Stomach (tissue), 8 donors: ENCODE measurements at regions not wholly inside any gene's neighbourhood (a gene's known extent, or its start where the extent isn't known, plus 50 kb on each side); places are given as distances from the start of the nearest gene placed in this dataset.

Experiments
- DNase-seq, 2 donors: peaks; one replicate each; pipeline versions ENCODE4 v3.0.0 to v3.0.0-alpha.2; 2013 to 2019
- H3K27ac ChIP-seq, 5 donors: fragments of 200-600 bp in 4 of 5; sonication (generic) in 4 of 5; one replicate each; pipeline ENCODE4 v1.5.1; 2013 to 2019; ENCODE audit warnings: mild to moderate bottlenecking in 1 of 5, moderate library complexity in 1 of 5
- H3K27me3 ChIP-seq, 3 donors: fragments of 200-600 bp; sonication (generic); one replicate each; pipeline ENCODE4 v1.5.1; 2017 to 2019; ENCODE audit warnings: mixed run types in 1 of 3
- H3K36me3 ChIP-seq, 4 donors: fragments of 200-600 bp; sonication (generic); 1 replicate in 3 of 4; 2 replicates in 1 of 4; pipeline ENCODE4 v1.5.1; 2016 to 2019
- H3K4me1 ChIP-seq, 4 donors: fragments of 200-600 bp; sonication (generic); one replicate each; pipeline ENCODE4 v1.5.1; 2016 to 2019
- H3K4me3 ChIP-seq, 4 donors: fragments of 200-600 bp; sonication (generic) in 3 of 4; one replicate each; pipeline ENCODE4 v1.5.1; 2016 to 2019; ENCODE audit warnings: mild to moderate bottlenecking in 1 of 4
- H3K9me3 ChIP-seq, 4 donors: fragments of 200-600 bp; sonication (generic); one replicate each; pipeline ENCODE4 v1.5.1; 2016 to 2019
- EP300 ChIP-seq: sonication (generic); formaldehyde crosslinking; IDR thresholded peaks from one replicate; pipeline ENCODE4 v1.6.1; 2017; ENCODE audit warnings: antibody characterized with exemption
- POLR2A ChIP-seq, 4 donors: fragments of 450-650 bp; IDR thresholded peaks; one replicate each; pipeline ENCODE4 v1.6.1; 2016; ENCODE audit warnings: antibody characterized with exemption in 4 of 4, control low read depth in 2 of 4, mild to moderate bottlenecking in 1 of 4, moderate library complexity in 1 of 4
- POLR2AphosphoS5 ChIP-seq, 3 donors: sonication (generic); formaldehyde crosslinking; IDR thresholded peaks; one replicate each; pipeline ENCODE4 v1.6.1; 2016; ENCODE audit warnings: antibody characterized with exemption in 3 of 3
- WGBS, 5 donors: extraction: QIAGEN DNeasy Blood & Tissue Kit in 3 of 5; methylation state at CpG; one replicate each; pipeline versions ENCODE4 v1.1.5 to v1.1.7; 2013 to 2018; 5-methylcytosine and 5-hydroxymethylcytosine counted together
- intact Hi-C: fragments of 100-400 bp; cut with DNase I; formaldehyde crosslinking; loops from one replicate; pipeline ENCODE4 v1.15.1; 2023; ENCODE audit warnings: low total_unique reads
- TF ChIP-seq, protein P1 (sequence below), 7 experiments: fragments of 450-650 bp in 4 of 7; fragments of 200-600 bp in 3 of 7; sonication (generic) in 3 of 7; IDR thresholded peaks; one replicate each; pipeline ENCODE4 v1.5.1; 2016 to 2019; ENCODE audit warnings: antibody characterized with exemption in 7 of 7, control low read depth in 2 of 7, mild to moderate bottlenecking in 1 of 7
- donor health status: healthy with polysubstance abuse.
- donor health status: Bipolar disorder and iron deficiency.
- donor health status: healthy.

DNA sequence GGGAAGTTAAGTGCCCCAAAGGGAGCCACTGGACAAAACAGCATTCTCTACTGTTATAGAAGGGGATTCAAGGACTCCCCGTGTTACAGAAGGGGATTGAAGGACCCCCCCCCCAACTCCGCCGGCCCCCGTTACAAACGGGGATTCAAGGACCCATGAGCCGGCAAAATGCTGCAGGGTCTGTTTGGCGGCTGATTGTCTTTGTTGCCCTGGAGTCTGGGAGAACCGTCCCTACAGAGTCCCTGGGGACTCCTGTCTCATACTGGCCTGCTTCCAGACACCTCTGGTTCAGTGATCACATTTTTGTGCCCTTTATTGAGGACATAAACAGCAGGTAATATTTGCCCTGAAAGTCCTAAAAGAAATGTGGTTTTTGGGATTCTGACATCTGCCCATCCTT, 96.4 kb downstream of the SYF2 start:
- H3K27ac ChIP-seq, result no peak overlapping the region
- TF ChIP-seq POLR2AphosphoS5 (IDR thresholded peaks at IDR 0.05), result no peak
- TF ChIP-seq, protein P1, sequence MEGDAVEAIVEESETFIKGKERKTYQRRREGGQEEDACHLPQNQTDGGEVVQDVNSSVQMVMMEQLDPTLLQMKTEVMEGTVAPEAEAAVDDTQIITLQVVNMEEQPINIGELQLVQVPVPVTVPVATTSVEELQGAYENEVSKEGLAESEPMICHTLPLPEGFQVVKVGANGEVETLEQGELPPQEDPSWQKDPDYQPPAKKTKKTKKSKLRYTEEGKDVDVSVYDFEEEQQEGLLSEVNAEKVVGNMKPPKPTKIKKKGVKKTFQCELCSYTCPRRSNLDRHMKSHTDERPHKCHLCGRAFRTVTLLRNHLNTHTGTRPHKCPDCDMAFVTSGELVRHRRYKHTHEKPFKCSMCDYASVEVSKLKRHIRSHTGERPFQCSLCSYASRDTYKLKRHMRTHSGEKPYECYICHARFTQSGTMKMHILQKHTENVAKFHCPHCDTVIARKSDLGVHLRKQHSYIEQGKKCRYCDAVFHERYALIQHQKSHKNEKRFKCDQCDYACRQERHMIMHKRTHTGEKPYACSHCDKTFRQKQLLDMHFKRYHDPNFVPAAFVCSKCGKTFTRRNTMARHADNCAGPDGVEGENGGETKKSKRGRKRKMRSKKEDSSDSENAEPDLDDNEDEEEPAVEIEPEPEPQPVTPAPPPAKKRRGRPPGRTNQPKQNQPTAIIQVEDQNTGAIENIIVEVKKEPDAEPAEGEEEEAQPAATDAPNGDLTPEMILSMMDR (IDR thresholded peaks at IDR 0.05), result no peak
- TF ChIP-seq POLR2A (IDR thresholded peaks at IDR 0.05), result no peak
- no peak for TF ChIP-seq EP300
- intact Hi-C loops, result no loop called here
- no peaks in the 10 kb centered on the region for H3K4me1 ChIP-seq
- H3K27me3 ChIP-seq, result peaks cover 0 to 36% (median 0%) of the 10 kb centered on the region in 3 donors
- no peak for DNase-seq
- no peaks in the 10 kb centered on the region for H3K36me3 ChIP-seq
- H3K4me3 ChIP-seq, result no peak overlapping the region
- WGBS, 5 donors, result 67 to 78% (median 73%) methylated on average over 5 to 8 of the region's 8 CpGs
- H3K9me3 ChIP-seq, result no peaks in the 10 kb centered on the region

DNA sequence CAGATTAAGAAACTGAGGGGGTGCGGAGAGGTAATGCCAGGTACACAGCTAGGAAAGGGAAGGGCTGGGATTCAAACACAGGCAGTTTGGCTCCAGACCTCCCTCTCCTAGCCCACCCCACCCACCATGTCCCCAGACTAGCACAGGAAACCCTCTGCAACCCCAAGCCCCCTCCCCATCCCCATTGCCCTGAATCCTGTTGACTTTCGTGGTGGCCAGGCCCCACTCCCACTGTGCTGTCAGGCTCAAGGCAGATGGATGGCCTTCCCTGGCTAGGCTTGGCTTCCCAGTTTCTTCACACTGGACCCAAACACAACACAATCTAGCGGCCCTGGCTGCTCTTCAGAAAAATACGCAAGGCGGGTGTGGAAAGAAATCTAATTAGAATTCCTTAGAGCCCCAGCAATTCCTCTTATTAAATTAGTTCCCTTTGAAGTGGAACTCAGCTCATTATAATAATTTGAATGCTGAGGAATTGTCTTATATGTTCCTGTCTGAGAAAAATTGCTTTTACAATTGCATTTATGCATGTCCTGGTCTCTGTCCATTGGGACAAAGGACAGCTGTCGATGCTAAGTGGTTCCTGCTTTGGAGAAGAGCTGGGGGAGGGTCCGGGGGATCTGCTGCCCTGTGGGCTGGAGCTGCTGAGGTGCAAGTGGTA, 97.4 kb downstream of the SYF2 start:
- Histone ChIP-seq H3K36me3 (no peaks in the 10 kb centered on the region), H3K4me3 (no peak overlapping the region), H3K27me3 (peaks cover 0 to 26% (median 0%) of the 10 kb centered on the region in 3 donors), H3K9me3 (no peaks in the 10 kb centered on the region), H3K27ac (no peak overlapping the region), H3K4me1 (no peaks in the 10 kb centered on the region)
- TF ChIP-seq EP300, result no peak
- TF ChIP-seq, protein P1 (IDR thresholded peaks at IDR 0.05), result no peak
- TF ChIP-seq POLR2A (IDR thresholded peaks at IDR 0.05), result no peak
- no peak for TF ChIP-seq POLR2AphosphoS5 (IDR thresholded peaks at IDR 0.05)
- intact Hi-C loops, result no loop called here
- DNase-seq, result peak in 1 of 2 donors; percentile 18
- WGBS, 5 donors, result 57 to 72% (median 69%) methylated on average over 7 of the region's 7 CpGs

- no peak overlapping the region for H3K27ac ChIP-seq
- intact Hi-C loops, result no loop called here
- TF ChIP-seq, protein P1 (IDR thresholded peaks at IDR 0.05), result no peak
- TF ChIP-seq POLR2AphosphoS5 (IDR thresholded peaks at IDR 0.05) (no peak), POLR2A (IDR thresholded peaks at IDR 0.05) (no peak), EP300 (no peak)
- no peak overlapping the region for H3K4me3 ChIP-seq
- H3K36me3 ChIP-seq, result no peaks in the 10 kb centered on the region
- peaks cover 0 to 20% (median 0%) of the 10 kb centered on the region in 3 donors for H3K27me3 ChIP-seq
- H3K4me1 ChIP-seq, result no peaks in the 10 kb centered on the region
- WGBS, 5 donors, result 73 to 80% (median 78%) methylated on average over 4 of the region's 4 CpGs
- H3K9me3 ChIP-seq, result no peaks in the 10 kb centered on the region
- DNase-seq, result no peak
These were observed 98.0 kb downstream of the SYF2 start for GRCh38 chr1:25134307-25134706.

DNA sequence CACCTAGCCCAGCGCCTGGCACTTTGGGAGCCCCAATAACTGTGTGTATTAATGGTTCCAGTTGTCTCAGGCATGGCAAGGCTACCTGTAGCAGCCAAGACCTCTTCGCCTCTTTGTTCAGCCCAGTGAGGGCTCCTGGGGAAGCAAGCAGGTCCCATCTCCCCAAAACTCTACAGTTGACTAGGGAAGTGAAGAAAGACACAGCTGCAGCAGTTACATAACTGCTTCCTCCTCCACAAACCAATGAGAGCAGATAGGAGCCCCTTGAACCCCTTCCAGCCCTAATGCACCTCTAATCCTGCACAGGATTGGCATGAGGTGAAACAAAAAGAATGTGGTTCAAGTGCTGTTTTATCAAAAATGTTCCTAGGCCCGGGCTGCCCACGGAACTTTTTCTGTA, 100.5 kb downstream of the SYF2 start:
- TF ChIP-seq, protein P1 (IDR thresholded peaks at IDR 0.05), result no peak
- TF ChIP-seq POLR2AphosphoS5 (IDR thresholded peaks at IDR 0.05) (no peak), EP300 (no peak), POLR2A (IDR thresholded peaks at IDR 0.05) (no peak)
- no peak for DNase-seq
- no peak overlapping the region for H3K4me3 ChIP-seq
- no peaks in the 10 kb centered on the region for H3K9me3 ChIP-seq
- no peak overlapping the region for H3K27ac ChIP-seq
- peaks cover 0 to 16% (median 0%) of the 10 kb centered on the region in 3 donors for H3K27me3 ChIP-seq
- WGBS, 5 donors, result 65 to 88% (median 80%) methylated on average over 4 of the region's 4 CpGs
- no peaks in the 10 kb centered on the region for H3K36me3 ChIP-seq
- intact Hi-C loops, result no loop called here
- no peaks in the 10 kb centered on the region for H3K4me1 ChIP-seq
